ENCODE measurements at regions not wholly inside any gene's neighbourhood (a gene's known extent, or its start where the extent isn't known, plus 50 kb on each side); places are given as distances from the start of the nearest gene placed in this dataset.

DNA sequence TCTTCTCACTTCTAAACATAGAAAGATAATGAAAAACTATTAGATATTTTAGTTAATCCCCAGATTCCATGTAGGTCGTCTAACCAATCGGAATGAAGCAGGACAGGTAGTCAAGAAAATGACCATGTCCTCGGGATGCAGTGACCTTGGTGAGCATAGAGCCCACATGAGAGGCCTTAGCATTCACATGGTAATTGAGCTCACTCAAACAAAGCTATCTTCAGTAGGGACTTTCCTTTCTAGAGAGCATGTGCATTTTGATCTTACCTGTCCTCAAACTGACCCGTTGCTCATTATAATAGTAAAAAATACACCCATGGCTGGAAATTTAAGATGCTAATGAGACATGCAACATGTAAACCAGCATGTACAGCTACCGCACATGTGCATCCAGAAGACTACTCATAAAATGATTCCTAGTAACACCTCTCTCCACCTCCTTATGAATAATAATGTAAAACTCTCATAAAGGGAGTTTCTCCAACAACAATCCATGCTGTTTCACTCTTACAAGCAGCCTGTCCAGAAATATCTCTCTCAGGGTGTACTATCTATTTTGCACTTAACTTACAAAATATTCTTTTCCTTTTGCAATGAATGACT is 274.0 kb upstream of the CDH9 start:
- no peak for TF ChIP-seq EZH2 (IDR thresholded peaks at IDR 0.05; ENCODE audit: low read depth, unreplicated experiment)
- TF ChIP-seq, protein P1, sequence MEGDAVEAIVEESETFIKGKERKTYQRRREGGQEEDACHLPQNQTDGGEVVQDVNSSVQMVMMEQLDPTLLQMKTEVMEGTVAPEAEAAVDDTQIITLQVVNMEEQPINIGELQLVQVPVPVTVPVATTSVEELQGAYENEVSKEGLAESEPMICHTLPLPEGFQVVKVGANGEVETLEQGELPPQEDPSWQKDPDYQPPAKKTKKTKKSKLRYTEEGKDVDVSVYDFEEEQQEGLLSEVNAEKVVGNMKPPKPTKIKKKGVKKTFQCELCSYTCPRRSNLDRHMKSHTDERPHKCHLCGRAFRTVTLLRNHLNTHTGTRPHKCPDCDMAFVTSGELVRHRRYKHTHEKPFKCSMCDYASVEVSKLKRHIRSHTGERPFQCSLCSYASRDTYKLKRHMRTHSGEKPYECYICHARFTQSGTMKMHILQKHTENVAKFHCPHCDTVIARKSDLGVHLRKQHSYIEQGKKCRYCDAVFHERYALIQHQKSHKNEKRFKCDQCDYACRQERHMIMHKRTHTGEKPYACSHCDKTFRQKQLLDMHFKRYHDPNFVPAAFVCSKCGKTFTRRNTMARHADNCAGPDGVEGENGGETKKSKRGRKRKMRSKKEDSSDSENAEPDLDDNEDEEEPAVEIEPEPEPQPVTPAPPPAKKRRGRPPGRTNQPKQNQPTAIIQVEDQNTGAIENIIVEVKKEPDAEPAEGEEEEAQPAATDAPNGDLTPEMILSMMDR (conservative IDR thresholded peaks at IDR 0.05; ENCODE audit: low read depth in 2 of 2), result no peak
- no peak for TF ChIP-seq POLR2AphosphoS5 (IDR thresholded peaks at IDR 0.05; ENCODE audit: low read depth)
- TF ChIP-seq JUNB (IDR thresholded peaks at IDR 0.05; ENCODE audit: unreplicated experiment), result no peak
- no peak for TF ChIP-seq ZNF114 (CRISPR knock-in tag; IDR thresholded peaks at IDR 0.05)
- TF ChIP-seq, protein P2, sequence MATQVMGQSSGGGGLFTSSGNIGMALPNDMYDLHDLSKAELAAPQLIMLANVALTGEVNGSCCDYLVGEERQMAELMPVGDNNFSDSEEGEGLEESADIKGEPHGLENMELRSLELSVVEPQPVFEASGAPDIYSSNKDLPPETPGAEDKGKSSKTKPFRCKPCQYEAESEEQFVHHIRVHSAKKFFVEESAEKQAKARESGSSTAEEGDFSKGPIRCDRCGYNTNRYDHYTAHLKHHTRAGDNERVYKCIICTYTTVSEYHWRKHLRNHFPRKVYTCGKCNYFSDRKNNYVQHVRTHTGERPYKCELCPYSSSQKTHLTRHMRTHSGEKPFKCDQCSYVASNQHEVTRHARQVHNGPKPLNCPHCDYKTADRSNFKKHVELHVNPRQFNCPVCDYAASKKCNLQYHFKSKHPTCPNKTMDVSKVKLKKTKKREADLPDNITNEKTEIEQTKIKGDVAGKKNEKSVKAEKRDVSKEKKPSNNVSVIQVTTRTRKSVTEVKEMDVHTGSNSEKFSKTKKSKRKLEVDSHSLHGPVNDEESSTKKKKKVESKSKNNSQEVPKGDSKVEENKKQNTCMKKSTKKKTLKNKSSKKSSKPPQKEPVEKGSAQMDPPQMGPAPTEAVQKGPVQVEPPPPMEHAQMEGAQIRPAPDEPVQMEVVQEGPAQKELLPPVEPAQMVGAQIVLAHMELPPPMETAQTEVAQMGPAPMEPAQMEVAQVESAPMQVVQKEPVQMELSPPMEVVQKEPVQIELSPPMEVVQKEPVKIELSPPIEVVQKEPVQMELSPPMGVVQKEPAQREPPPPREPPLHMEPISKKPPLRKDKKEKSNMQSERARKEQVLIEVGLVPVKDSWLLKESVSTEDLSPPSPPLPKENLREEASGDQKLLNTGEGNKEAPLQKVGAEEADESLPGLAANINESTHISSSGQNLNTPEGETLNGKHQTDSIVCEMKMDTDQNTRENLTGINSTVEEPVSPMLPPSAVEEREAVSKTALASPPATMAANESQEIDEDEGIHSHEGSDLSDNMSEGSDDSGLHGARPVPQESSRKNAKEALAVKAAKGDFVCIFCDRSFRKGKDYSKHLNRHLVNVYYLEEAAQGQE (IDR thresholded peaks at IDR 0.05; ENCODE audit: unreplicated experiment), result no peak
- no peak for TF ChIP-seq EZH2phosphoT487 (IDR thresholded peaks at IDR 0.05; ENCODE audit: unreplicated experiment)
- no peak for TF ChIP-seq CREB1 (CRISPR knock-in tag; IDR thresholded peaks at IDR 0.05; ENCODE audit: low read depth)
- no peak for TF ChIP-seq STAT1 (IDR thresholded peaks at IDR 0.05; ENCODE audit: unreplicated experiment)
- TF ChIP-seq NANOG (IDR thresholded peaks at IDR 0.05; ENCODE audit: borderline replicate concordance), result no peak
- TF ChIP-seq, protein P3, sequence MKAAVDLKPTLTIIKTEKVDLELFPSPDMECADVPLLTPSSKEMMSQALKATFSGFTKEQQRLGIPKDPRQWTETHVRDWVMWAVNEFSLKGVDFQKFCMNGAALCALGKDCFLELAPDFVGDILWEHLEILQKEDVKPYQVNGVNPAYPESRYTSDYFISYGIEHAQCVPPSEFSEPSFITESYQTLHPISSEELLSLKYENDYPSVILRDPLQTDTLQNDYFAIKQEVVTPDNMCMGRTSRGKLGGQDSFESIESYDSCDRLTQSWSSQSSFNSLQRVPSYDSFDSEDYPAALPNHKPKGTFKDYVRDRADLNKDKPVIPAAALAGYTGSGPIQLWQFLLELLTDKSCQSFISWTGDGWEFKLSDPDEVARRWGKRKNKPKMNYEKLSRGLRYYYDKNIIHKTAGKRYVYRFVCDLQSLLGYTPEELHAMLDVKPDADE (IDR thresholded peaks at IDR 0.05), result no peak
- no peak for TF ChIP-seq ZNF331 (CRISPR knock-in tag; IDR thresholded peaks at IDR 0.05; ENCODE audit: low read depth)
- TF ChIP-seq, protein P4, sequence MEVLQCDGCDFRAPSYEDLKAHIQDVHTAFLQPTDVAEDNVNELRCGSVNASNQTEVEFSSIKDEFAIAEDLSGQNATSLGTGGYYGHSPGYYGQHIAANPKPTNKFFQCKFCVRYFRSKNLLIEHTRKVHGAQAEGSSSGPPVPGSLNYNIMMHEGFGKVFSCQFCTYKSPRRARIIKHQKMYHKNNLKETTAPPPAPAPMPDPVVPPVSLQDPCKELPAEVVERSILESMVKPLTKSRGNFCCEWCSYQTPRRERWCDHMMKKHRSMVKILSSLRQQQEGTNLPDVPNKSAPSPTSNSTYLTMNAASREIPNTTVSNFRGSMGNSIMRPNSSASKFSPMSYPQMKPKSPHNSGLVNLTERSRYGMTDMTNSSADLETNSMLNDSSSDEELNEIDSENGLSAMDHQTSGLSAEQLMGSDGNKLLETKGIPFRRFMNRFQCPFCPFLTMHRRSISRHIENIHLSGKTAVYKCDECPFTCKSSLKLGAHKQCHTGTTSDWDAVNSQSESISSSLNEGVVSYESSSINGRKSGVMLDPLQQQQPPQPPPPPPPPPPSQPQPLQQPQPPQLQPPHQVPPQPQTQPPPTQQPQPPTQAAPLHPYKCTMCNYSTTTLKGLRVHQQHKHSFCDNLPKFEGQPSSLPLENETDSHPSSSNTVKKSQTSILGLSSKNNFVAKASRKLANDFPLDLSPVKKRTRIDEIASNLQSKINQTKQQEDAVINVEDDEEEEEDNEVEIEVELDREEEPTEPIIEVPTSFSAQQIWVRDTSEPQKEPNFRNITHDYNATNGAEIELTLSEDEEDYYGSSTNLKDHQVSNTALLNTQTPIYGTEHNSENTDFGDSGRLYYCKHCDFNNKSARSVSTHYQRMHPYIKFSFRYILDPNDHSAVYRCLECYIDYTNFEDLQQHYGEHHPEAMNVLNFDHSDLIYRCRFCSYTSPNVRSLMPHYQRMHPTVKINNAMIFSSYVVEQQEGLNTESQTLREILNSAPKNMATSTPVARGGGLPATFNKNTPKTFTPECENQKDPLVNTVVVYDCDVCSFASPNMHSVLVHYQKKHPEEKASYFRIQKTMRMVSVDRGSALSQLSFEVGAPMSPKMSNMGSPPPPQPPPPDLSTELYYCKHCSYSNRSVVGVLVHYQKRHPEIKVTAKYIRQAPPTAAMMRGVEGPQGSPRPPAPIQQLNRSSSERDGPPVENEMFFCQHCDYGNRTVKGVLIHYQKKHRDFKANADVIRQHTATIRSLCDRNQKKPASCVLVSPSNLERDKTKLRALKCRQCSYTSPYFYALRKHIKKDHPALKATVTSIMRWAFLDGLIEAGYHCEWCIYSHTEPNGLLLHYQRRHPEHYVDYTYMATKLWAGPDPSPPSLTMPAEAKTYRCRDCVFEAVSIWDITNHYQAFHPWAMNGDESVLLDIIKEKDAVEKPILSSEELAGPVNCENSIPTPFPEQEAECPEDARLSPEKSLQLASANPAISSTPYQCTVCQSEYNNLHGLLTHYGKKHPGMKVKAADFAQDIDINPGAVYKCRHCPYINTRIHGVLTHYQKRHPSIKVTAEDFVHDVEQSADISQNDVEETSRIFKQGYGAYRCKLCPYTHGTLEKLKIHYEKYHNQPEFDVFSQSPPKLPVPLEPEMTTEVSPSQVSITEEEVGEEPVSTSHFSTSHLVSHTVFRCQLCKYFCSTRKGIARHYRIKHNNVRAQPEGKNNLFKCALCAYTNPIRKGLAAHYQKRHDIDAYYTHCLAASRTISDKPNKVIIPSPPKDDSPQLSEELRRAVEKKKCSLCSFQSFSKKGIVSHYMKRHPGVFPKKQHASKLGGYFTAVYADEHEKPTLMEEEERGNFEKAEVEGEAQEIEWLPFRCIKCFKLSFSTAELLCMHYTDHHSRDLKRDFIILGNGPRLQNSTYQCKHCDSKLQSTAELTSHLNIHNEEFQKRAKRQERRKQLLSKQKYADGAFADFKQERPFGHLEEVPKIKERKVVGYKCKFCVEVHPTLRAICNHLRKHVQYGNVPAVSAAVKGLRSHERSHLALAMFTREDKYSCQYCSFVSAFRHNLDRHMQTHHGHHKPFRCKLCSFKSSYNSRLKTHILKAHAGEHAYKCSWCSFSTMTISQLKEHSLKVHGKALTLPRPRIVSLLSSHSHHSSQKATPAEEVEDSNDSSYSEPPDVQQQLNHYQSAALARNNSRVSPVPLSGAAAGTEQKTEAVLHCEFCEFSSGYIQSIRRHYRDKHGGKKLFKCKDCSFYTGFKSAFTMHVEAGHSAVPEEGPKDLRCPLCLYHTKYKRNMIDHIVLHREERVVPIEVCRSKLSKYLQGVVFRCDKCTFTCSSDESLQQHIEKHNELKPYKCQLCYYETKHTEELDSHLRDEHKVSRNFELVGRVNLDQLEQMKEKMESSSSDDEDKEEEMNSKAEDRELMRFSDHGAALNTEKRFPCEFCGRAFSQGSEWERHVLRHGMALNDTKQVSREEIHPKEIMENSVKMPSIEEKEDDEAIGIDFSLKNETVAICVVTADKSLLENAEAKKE (CRISPR knock-in tag; IDR thresholded peaks at IDR 0.05), result peak; percentile 82

Data from GM23338 (cell line).